Mesenchymal stem cell (in vitro differentiated cells and primary cell): ENCODE measurements at regions not wholly inside any gene's neighbourhood (a gene's known extent, or its start where the extent isn't known, plus 50 kb on each side); places are given as distances from the start of the nearest gene placed in this dataset.

Source experiments
- DNase-seq: peaks from one replicate; pipeline ENCODE4 v3.0.0-alpha.2; 2013
- H2AFZ ChIP-seq: one replicate; pipeline ENCODE4 v1.6.1; 2013; ENCODE audit warnings: low read depth, mild to moderate bottlenecking, control low read depth, inconsistent platforms, low read length, moderate library complexity
- H2AK5ac ChIP-seq: 2 replicates; pipeline ENCODE4 v1.6.1; 2013; ENCODE audit warnings: low read length, moderate library complexity, mild to moderate bottlenecking, inconsistent platforms; ENCODE audit not compliant: severe bottlenecking
- H2BK120ac ChIP-seq: one replicate; pipeline ENCODE4 v1.6.1; 2013; ENCODE audit warnings: low read depth, mild to moderate bottlenecking, inconsistent platforms, low read length, moderate library complexity
- H2BK12ac ChIP-seq, 2 experiments: one replicate each; pipeline ENCODE4 v1.6.1; 2013; ENCODE audit warnings: inconsistent platforms in 2 of 2, low read length in 2 of 2, mild to moderate bottlenecking in 2 of 2, moderate library complexity in 2 of 2, control low read depth in 1 of 2
- H2BK15ac ChIP-seq: one replicate; pipeline ENCODE4 v1.6.1; 2013; ENCODE audit warnings: mild to moderate bottlenecking, low read depth, inconsistent platforms; ENCODE audit not compliant: poor library complexity, severe bottlenecking
- H2BK5ac ChIP-seq: 2 replicates; pipeline ENCODE4 v1.6.1; 2013; ENCODE audit warnings: low read depth, mild to moderate bottlenecking, low read length, control low read depth, inconsistent platforms; ENCODE audit not compliant: poor library complexity, severe bottlenecking
- H3K14ac ChIP-seq, 2 experiments: one replicate each; pipeline ENCODE4 v1.6.1; 2013; ENCODE audit warnings: inconsistent platforms in 2 of 2, low read length in 2 of 2, control low read depth in 1 of 2, mild to moderate bottlenecking in 1 of 2, moderate library complexity in 1 of 2
- H3K18ac ChIP-seq, 2 experiments: one replicate each; pipeline ENCODE4 v1.6.1; 2013; ENCODE audit warnings: inconsistent platforms in 2 of 2, low read length in 2 of 2, control low read depth in 1 of 2, low read depth in 1 of 2, mild to moderate bottlenecking in 1 of 2
- H3K23ac ChIP-seq, 2 experiments: one replicate each; pipeline ENCODE4 v1.6.1; 2013; ENCODE audit warnings: inconsistent platforms in 2 of 2, low read length in 2 of 2, mild to moderate bottlenecking in 2 of 2, moderate library complexity in 2 of 2, control low read depth in 1 of 2
- H3K27ac ChIP-seq: 2 replicates; pipeline ENCODE4 v1.5.1; 2013; ENCODE audit warnings: mild to moderate bottlenecking, moderate library complexity, low read length, control low read depth, inconsistent platforms; ENCODE audit not compliant: poor library complexity, severe bottlenecking
- H3K27me3 ChIP-seq, 2 experiments: 2 replicates each; pipeline versions ENCODE4 v1.6.1 to v1.7.0; 2013; ENCODE audit warnings: low read length in 2 of 2, mild to moderate bottlenecking in 2 of 2, moderate library complexity in 2 of 2, control low read depth in 1 of 2, inconsistent platforms in 1 of 2; ENCODE audit not compliant: control insufficient read depth in 1 of 2, insufficient read depth in 1 of 2
- H3K36me3 ChIP-seq, 2 experiments: 2 replicates each; pipeline versions ENCODE4 v1.6.1 to v1.7.0; 2013; ENCODE audit warnings: low read length in 2 of 2, control low read depth in 1 of 2, inconsistent platforms in 1 of 2, low read depth in 1 of 2, mild to moderate bottlenecking in 1 of 2; ENCODE audit not compliant: insufficient read depth in 2 of 2, control insufficient read depth in 1 of 2
- H3K4ac ChIP-seq, 2 experiments: one replicate each; pipeline ENCODE4 v1.6.1; 2013; ENCODE audit warnings: inconsistent platforms in 2 of 2, low read length in 2 of 2, mild to moderate bottlenecking in 2 of 2, moderate library complexity in 2 of 2, control low read depth in 1 of 2, low read depth in 1 of 2
- H3K4me1 ChIP-seq: 2 replicates; pipeline ENCODE4 v1.6.1; 2013; ENCODE audit warnings: low read depth, low read length, control low read depth; ENCODE audit not compliant: control insufficient read depth, insufficient read depth
- H3K4me2 ChIP-seq: 2 replicates; pipeline ENCODE4 v1.6.1; 2013; ENCODE audit warnings: low read length, mild to moderate bottlenecking, inconsistent platforms; ENCODE audit not compliant: poor library complexity, severe bottlenecking
- H3K4me3 ChIP-seq, 2 experiments: 2 replicates each; pipeline versions ENCODE4 v1.5.1 to v1.7.0; 2013; ENCODE audit warnings: low read length in 2 of 2, mild to moderate bottlenecking in 2 of 2, control low read depth in 1 of 2, low read depth in 1 of 2; ENCODE audit not compliant: insufficient read depth in 1 of 2
- H3K79me1 ChIP-seq: replicated peaks from 2 replicates; pipeline ENCODE4 v1.6.1; 2013; ENCODE audit warnings: mild to moderate bottlenecking, control low read depth, low read length, inconsistent platforms; ENCODE audit not compliant: poor library complexity, severe bottlenecking
- H3K9ac ChIP-seq: 2 replicates; pipeline ENCODE4 v1.7.0; 2013; ENCODE audit warnings: mild to moderate bottlenecking, low read length, moderate library complexity
- H3K9me3 ChIP-seq: 2 replicates; pipeline ENCODE4 v1.7.0; 2013; ENCODE audit warnings: mild to moderate bottlenecking, low read length; ENCODE audit not compliant: control insufficient read depth
- H4K8ac ChIP-seq: one replicate; pipeline ENCODE4 v1.6.1; 2013; ENCODE audit warnings: inconsistent platforms, mild to moderate bottlenecking, low read length, moderate library complexity
- H4K91ac ChIP-seq: one replicate; pipeline ENCODE4 v1.6.1; 2013; ENCODE audit warnings: mild to moderate bottlenecking, low read length, inconsistent platforms
- WGBS: methylation state at CpG from one replicate; pipeline ENCODE4 v1.1.7; 2013; ENCODE audit warnings: mixed read lengths; 5-methylcytosine and 5-hydroxymethylcytosine counted together

DNA sequence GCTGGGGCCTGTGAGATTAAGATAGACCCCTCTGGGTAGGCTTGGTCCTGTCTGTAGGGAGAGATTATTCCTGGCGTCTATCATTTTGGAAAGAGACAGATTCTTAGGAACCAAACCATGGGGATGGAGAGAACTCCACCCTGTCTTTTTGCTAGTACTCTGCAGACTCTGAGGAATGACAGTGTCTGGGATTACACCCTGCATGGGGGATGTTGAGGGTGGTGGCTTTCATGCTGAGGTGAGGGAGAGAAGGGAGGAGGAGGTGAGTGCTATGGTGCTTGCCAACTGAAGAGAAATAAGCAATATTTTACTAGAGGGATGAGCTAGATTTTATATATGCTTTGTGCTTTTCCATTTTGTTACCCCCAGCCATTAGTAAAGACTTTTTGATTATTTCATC, 74.5 kb upstream of the PCDH8 start:
- WGBS: 95% methylated on average over 1 of the region's 1 CpG
- Histone ChIP-seq H3K14ac (no peak overlapping the region), H3K9me3 (no peaks in the 10 kb centered on the region)

DNA sequence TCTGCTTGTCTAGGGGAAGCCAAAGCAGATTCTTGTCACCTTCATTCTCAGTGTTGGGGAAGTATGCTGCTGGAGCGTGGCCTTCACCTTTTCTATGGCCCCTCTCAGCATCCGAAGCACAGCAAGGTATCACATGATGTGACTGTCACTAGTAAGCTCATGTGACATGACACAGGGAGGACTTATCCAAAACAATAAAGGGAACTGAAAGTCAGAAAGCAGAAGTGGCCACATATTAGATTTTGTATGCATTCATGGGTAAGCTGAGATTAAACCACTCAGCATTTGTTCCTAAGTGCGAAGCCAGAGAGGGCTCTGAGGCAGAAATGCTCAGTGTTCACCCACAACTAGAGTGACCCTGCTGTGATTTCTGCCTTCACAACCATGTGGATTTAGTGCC, 72.8 kb upstream of the PCDH8 start:
- H3K4me2 ChIP-seq: no peak overlapping the region
- H2AK5ac ChIP-seq: no peak overlapping the region
- H3K9ac ChIP-seq: no peak overlapping the region
- H3K27me3 ChIP-seq: no peaks in the 10 kb centered on the region
- 82% methylated on average over 3 of the region's 3 CpGs for WGBS
- no peaks in the 10 kb centered on the region for H3K79me1 ChIP-seq
- H3K23ac ChIP-seq: no peak overlapping the region
- no peak overlapping the region for H2AFZ ChIP-seq
- H4K8ac ChIP-seq: no peak overlapping the region
- no peaks in the 10 kb centered on the region for H3K36me3 ChIP-seq
- H4K91ac ChIP-seq: no peak overlapping the region
- no peak for DNase-seq
- H3K18ac ChIP-seq: no peak overlapping the region
- no peak overlapping the region for H2BK120ac ChIP-seq
- H3K4me1 ChIP-seq: no peaks in the 10 kb centered on the region
- no peak overlapping the region for H3K14ac ChIP-seq
- no peak overlapping the region for H3K4ac ChIP-seq
- no peak overlapping the region for H3K27ac ChIP-seq
- no peak overlapping the region for H3K4me3 ChIP-seq
- H2BK12ac ChIP-seq: no peak overlapping the region
- H3K9me3 ChIP-seq: no peaks in the 10 kb centered on the region
- H2BK5ac ChIP-seq: no peak overlapping the region
- no peak overlapping the region for H2BK15ac ChIP-seq

More for the DNA sequence above, 74.5 kb upstream of the PCDH8 start:
- H3K4me2 ChIP-seq: no peak overlapping the region
- no peak overlapping the region for H3K23ac ChIP-seq
- H3K9ac ChIP-seq: no peak overlapping the region
- H3K79me1 ChIP-seq: no peaks in the 10 kb centered on the region
- H3K4ac ChIP-seq: no peak overlapping the region
- no peak overlapping the region for H2BK12ac ChIP-seq
- H3K27ac ChIP-seq: no peak overlapping the region
- H3K4me1 ChIP-seq: no peaks in the 10 kb centered on the region
- no peaks in the 10 kb centered on the region for H3K27me3 ChIP-seq
- H2AFZ ChIP-seq: no peak overlapping the region
- DNase-seq: no peak
- H2AK5ac ChIP-seq: no peak overlapping the region
- no peak overlapping the region for H3K4me3 ChIP-seq
- H2BK120ac ChIP-seq: no peak overlapping the region
- H4K8ac ChIP-seq: no peak overlapping the region
- H2BK5ac ChIP-seq: no peak overlapping the region
- H3K18ac ChIP-seq: no peak overlapping the region
- no peaks in the 10 kb centered on the region for H3K36me3 ChIP-seq
- H4K91ac ChIP-seq: no peak overlapping the region
- H2BK15ac ChIP-seq: no peak overlapping the region

DNA sequence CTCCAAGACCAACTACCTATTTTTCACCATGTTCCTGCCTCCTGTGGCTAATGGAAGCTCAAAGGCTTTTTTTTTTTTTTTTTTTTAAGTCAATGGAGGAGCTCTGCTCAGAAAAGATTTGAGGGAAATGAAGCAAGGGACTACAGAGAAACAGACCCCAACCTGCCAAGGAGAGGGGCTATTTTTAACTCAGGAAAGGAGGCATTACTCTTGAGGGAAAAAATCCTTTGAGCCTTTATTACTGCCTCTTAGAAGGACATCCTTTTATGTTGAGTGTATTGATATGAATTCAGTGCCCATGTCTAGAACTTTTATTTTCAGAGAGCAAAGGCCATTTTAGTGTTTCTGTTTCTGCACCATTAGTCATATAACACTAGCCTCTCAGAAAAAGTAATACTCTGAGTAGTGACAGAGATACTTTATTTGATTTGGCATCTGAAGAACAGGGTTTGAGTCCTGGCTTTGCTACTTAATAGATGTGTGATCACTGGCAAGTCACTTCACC, 68.1 kb upstream of the PCDH8 start:
- no peak overlapping the region for H2BK15ac ChIP-seq
- no peak overlapping the region for H2BK12ac ChIP-seq
- H3K36me3 ChIP-seq: no peaks in the 10 kb centered on the region
- H3K9ac ChIP-seq: no peak overlapping the region
- no peak overlapping the region for H2BK120ac ChIP-seq
- H3K9me3 ChIP-seq: no peaks in the 10 kb centered on the region
- no peaks in the 10 kb centered on the region for H3K27me3 ChIP-seq
- H3K4ac ChIP-seq: no peak overlapping the region
- no peak overlapping the region for H3K14ac ChIP-seq
- no peak overlapping the region for H3K23ac ChIP-seq
- H3K4me1 ChIP-seq: no peaks in the 10 kb centered on the region
- H4K91ac ChIP-seq: no peak overlapping the region
- no peak overlapping the region for H2AK5ac ChIP-seq
- H3K79me1 ChIP-seq: no peaks in the 10 kb centered on the region
- no peak overlapping the region for H3K18ac ChIP-seq
- no peak overlapping the region for H2AFZ ChIP-seq
- DNase-seq: no peak
- H3K27ac ChIP-seq: no peak overlapping the region
- no peak overlapping the region for H2BK5ac ChIP-seq
- no peak overlapping the region for H3K4me2 ChIP-seq
- H4K8ac ChIP-seq: no peak overlapping the region
- H3K4me3 ChIP-seq: no peak overlapping the region

DNA sequence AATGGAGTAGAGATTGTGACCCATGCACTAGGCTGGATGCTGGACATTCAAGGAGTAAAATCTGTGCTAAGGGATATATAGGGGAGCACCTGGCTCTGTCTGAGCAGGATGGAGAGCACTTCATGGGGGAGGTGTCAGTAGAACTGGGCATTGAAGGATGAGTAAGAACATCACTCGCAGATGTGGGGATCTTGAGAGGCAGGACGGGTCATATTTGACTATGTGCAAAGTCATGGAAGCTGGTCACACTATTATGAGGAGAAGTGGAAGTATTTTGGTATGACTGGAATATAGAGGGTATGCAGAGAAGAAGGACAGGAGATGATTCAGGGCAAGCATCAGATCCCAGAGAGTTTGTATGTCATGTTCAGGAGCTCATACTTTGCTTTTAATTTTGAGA, 62.9 kb upstream of the PCDH8 start:
- no peak for DNase-seq
- Histone ChIP-seq H3K4ac (no peak overlapping the region), H3K14ac (no peak overlapping the region), H3K27me3 (peaks cover 0 to 13% of the 10 kb centered on the region in 2 experiments), H3K27ac (no peak overlapping the region), H3K4me3 (no peak overlapping the region), H3K9me3 (no peaks in the 10 kb centered on the region), H3K23ac (no peak overlapping the region), H3K36me3 (no peaks in the 10 kb centered on the region), H4K91ac (no peak overlapping the region), H4K8ac (no peak overlapping the region), H3K4me1 (no peaks in the 10 kb centered on the region), H3K4me2 (no peak overlapping the region), H2BK120ac (no peak overlapping the region), H2AK5ac (no peak overlapping the region), H3K9ac (no peak overlapping the region), H3K79me1 (no peaks in the 10 kb centered on the region), H2BK12ac (no peak overlapping the region), H2BK15ac (no peak overlapping the region), H3K18ac (no peak overlapping the region), H2BK5ac (no peak overlapping the region), H2AFZ (no peak overlapping the region)
- WGBS: 54% methylated on average over 2 of the region's 2 CpGs
